ENCODE measurements at regions not wholly inside any gene's neighbourhood (a gene's known extent, or its start where the extent isn't known, plus 50 kb on each side); places are given as distances from the start of the nearest gene placed in this dataset.

DNA sequence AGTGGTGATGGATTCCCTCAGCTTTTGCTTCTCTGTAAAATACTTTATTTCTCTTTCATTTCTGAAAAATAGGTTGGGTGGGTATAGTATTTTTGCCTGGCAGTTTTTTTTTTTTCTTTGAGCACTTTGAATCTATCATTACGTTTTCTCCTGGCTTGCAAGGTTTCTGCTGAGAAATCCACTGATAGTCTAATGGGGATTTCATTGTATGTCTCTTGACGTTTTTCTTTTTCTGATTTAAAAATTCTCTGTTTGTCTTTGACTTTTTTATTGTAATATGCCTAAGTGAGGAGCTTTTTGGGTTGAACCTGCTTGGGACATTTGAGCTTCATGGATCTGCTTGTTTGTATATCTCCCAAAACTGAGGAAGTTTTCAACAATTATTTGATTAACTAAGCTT is 606.0 kb downstream of the KCNH5 start:
- Histone ChIP-seq H3K27me3 (ENCODE audit: insufficient read depth, low read length, poor library complexity) (peaks cover 4% of the 10 kb centered on the region), H3K36me3 (ENCODE audit: insufficient read depth, low read length) (no peaks in the 10 kb centered on the region), H3K4me1 (ENCODE audit: insufficient read depth, low read length) (no peaks in the 10 kb centered on the region), H3K27ac (ENCODE audit: low read length) (no peak overlapping the region), H4K20me1 (ENCODE audit: insufficient read depth, low read length) (no peaks in the 10 kb centered on the region), H3K9ac (ENCODE audit: low read depth, low read length) (no peak overlapping the region), H3K4me2 (ENCODE audit: insufficient read depth, low read length) (no peak overlapping the region), H3K4me3 (ENCODE audit: low read depth in 1 of 2, low read length in 2 of 2) (no peak overlapping the region), H3K9me3 (ENCODE audit: insufficient read depth, low read length, severe bottlenecking) (no peaks in the 10 kb centered on the region), H3K79me2 (ENCODE audit: insufficient read depth, low read length) (no peaks in the 10 kb centered on the region), H2AFZ (ENCODE audit: low read depth, low read length) (no peak overlapping the region)
- ATAC-seq (ENCODE audit: insufficient read depth, low read depth) = no peak
- TF ChIP-seq, protein P1, sequence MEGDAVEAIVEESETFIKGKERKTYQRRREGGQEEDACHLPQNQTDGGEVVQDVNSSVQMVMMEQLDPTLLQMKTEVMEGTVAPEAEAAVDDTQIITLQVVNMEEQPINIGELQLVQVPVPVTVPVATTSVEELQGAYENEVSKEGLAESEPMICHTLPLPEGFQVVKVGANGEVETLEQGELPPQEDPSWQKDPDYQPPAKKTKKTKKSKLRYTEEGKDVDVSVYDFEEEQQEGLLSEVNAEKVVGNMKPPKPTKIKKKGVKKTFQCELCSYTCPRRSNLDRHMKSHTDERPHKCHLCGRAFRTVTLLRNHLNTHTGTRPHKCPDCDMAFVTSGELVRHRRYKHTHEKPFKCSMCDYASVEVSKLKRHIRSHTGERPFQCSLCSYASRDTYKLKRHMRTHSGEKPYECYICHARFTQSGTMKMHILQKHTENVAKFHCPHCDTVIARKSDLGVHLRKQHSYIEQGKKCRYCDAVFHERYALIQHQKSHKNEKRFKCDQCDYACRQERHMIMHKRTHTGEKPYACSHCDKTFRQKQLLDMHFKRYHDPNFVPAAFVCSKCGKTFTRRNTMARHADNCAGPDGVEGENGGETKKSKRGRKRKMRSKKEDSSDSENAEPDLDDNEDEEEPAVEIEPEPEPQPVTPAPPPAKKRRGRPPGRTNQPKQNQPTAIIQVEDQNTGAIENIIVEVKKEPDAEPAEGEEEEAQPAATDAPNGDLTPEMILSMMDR (IDR thresholded peaks at IDR 0.05; ENCODE audit: borderline replicate concordance, extremely low read depth, low read length, poor library complexity, severe bottlenecking) = no peak
- no peak for TF ChIP-seq EZH2 (IDR thresholded peaks at IDR 0.05; ENCODE audit: borderline replicate concordance, low read depth, low read length, severe bottlenecking)
- DNase-seq = no peak

DNA sequence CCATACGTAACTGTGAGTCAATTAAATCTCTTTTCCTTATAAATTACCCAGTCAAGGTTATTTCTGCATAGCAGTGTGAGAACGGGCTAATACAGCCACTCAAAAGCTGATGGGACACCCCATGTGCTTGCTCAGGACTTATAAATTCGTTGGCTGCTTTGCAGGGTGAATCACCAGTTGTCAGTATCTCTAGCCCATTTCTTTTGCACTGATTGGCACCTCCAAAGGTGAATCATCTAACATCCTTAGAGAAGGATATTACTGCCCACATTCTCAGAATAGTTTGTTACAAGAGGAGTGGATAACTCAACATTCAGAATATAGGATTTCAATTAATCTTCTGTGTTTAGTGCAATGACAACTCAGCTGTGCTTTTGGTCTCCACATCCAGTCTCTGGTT is 601.5 kb downstream of the KCNH5 start:
- H3K79me2 ChIP-seq (ENCODE audit: insufficient read depth, low read length) = no peaks in the 10 kb centered on the region
- DNase-seq (no peak), ATAC-seq (ENCODE audit: insufficient read depth, low read depth) (no peak)
- H3K9ac ChIP-seq (ENCODE audit: low read depth, low read length) = no peak overlapping the region
- H4K20me1 ChIP-seq (ENCODE audit: insufficient read depth, low read length) = no peaks in the 10 kb centered on the region
- H3K27me3 ChIP-seq (ENCODE audit: insufficient read depth, low read length, poor library complexity) = peaks cover 4% of the 10 kb centered on the region
- H3K4me2 ChIP-seq (ENCODE audit: insufficient read depth, low read length) = no peak overlapping the region
- no peaks in the 10 kb centered on the region for H3K36me3 ChIP-seq (ENCODE audit: insufficient read depth, low read length)
- no peaks in the 10 kb centered on the region for H3K4me1 ChIP-seq (ENCODE audit: insufficient read depth, low read length)
- no peak overlapping the region for H2AFZ ChIP-seq (ENCODE audit: low read depth, low read length)
- no peaks in the 10 kb centered on the region for H3K9me3 ChIP-seq (ENCODE audit: insufficient read depth, low read length, severe bottlenecking)
- H3K27ac ChIP-seq (ENCODE audit: low read length) = no peak overlapping the region
- H3K4me3 ChIP-seq (ENCODE audit: low read depth in 1 of 2, low read length in 2 of 2) = no peak overlapping the region
- TF ChIP-seq, protein P1 (IDR thresholded peaks at IDR 0.05; ENCODE audit: borderline replicate concordance, extremely low read depth, low read length, poor library complexity, severe bottlenecking) = no peak
- no peak for TF ChIP-seq EZH2 (IDR thresholded peaks at IDR 0.05; ENCODE audit: borderline replicate concordance, low read depth, low read length, severe bottlenecking)

DNA sequence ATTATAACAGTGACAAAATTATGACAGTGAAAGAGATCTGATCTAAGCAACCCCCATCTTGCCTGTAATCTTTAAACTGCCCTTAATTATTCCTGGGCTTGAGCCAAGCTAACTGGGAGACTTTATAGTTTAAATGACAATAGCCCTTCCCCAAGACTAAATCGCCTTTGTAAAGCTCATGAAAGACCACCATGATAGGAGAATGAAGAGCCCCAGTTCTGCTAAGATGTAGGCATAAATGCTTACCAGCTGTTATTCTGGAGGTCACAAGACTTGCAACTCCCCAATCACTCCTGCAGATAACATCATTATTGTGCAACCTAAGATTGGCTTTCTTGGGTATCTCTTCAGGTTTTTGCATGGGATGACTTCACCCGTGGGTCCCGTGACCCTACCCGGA is 599.7 kb downstream of the KCNH5 start:
- Histone ChIP-seq H3K27me3 (ENCODE audit: insufficient read depth, low read length, poor library complexity) (peaks cover 4% of the 10 kb centered on the region), H3K27ac (ENCODE audit: low read length) (no peak overlapping the region), H2AFZ (ENCODE audit: low read depth, low read length) (no peak overlapping the region), H4K20me1 (ENCODE audit: insufficient read depth, low read length) (no peaks in the 10 kb centered on the region), H3K9ac (ENCODE audit: low read depth, low read length) (no peak overlapping the region), H3K79me2 (ENCODE audit: insufficient read depth, low read length) (no peaks in the 10 kb centered on the region), H3K4me2 (ENCODE audit: insufficient read depth, low read length) (no peak overlapping the region), H3K4me1 (ENCODE audit: insufficient read depth, low read length) (no peaks in the 10 kb centered on the region), H3K4me3 (ENCODE audit: low read depth in 1 of 2, low read length in 2 of 2) (no peak overlapping the region), H3K9me3 (ENCODE audit: insufficient read depth, low read length, severe bottlenecking) (no peaks in the 10 kb centered on the region), H3K36me3 (ENCODE audit: insufficient read depth, low read length) (no peaks in the 10 kb centered on the region)
- ATAC-seq (ENCODE audit: insufficient read depth, low read depth) (no peak), DNase-seq (no peak)
- TF ChIP-seq, protein P1 (IDR thresholded peaks at IDR 0.05; ENCODE audit: borderline replicate concordance, extremely low read depth, low read length, poor library complexity, severe bottlenecking) = no peak
- TF ChIP-seq EZH2 (IDR thresholded peaks at IDR 0.05; ENCODE audit: borderline replicate concordance, low read depth, low read length, severe bottlenecking) = no peak

DNA sequence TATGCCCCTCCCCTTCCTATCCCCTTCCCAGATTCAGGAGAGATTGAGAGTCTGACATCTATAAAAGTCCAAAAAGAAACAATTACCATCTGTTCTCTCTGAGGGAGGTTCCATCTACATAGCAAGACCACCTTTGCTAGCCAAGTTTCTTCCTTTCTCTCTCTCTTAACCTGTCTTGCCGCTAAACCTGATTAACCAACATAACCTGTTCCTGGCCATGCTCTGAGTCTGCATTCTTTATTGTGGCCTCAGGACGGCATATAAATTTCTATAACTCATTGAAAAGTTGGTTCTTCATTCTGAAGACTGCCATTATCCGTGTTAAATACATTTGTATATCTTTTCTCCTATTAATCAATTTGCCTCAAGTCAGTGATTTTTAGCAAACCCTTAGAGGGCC is 594.0 kb downstream of the KCNH5 start:
- Histone ChIP-seq H3K27ac (ENCODE audit: low read length) (no peak overlapping the region), H3K79me2 (ENCODE audit: insufficient read depth, low read length) (no peaks in the 10 kb centered on the region), H3K9me3 (ENCODE audit: insufficient read depth, low read length, severe bottlenecking) (no peaks in the 10 kb centered on the region), H4K20me1 (ENCODE audit: insufficient read depth, low read length) (no peaks in the 10 kb centered on the region), H3K27me3 (ENCODE audit: insufficient read depth, low read length, poor library complexity) (no peaks in the 10 kb centered on the region), H3K4me2 (ENCODE audit: insufficient read depth, low read length) (no peak overlapping the region), H3K36me3 (ENCODE audit: insufficient read depth, low read length) (no peaks in the 10 kb centered on the region), H3K4me3 (ENCODE audit: low read depth in 1 of 2, low read length in 2 of 2) (no peak overlapping the region), H2AFZ (ENCODE audit: low read depth, low read length) (no peak overlapping the region), H3K9ac (ENCODE audit: low read depth, low read length) (no peak overlapping the region), H3K4me1 (ENCODE audit: insufficient read depth, low read length) (no peaks in the 10 kb centered on the region)
- ATAC-seq (ENCODE audit: insufficient read depth, low read depth) (no peak), DNase-seq (no peak)
- TF ChIP-seq, protein P1 (IDR thresholded peaks at IDR 0.05; ENCODE audit: borderline replicate concordance, extremely low read depth, low read length, poor library complexity, severe bottlenecking) = no peak
- no peak for TF ChIP-seq EZH2 (IDR thresholded peaks at IDR 0.05; ENCODE audit: borderline replicate concordance, low read depth, low read length, severe bottlenecking)
